Vagina (tissue), 2 donors: ENCODE measurements at regions not wholly inside any gene's neighbourhood (a gene's known extent, or its start where the extent isn't known, plus 50 kb on each side); places are given as distances from the start of the nearest gene placed in this dataset.

Source experiments
- DNase-seq, 2 donors: peaks; one replicate each; pipeline ENCODE4 v3.0.0-alpha.2; 2017; ENCODE audit errors: extremely low spot score in 2 of 2
- H3K27ac ChIP-seq: fragments of 200-600 bp; sonication (generic); one replicate; pipeline ENCODE4 v1.5.1; 2019
- H3K27me3 ChIP-seq: fragments of 200-600 bp; sonication (generic); one replicate; pipeline ENCODE4 v1.5.1; 2019
- H3K36me3 ChIP-seq, 2 donors: fragments of 200-600 bp; sonication (generic); one replicate each; pipeline ENCODE4 v1.5.1; 2017 to 2019
- H3K4me1 ChIP-seq: fragments of 200-600 bp; sonication (generic); one replicate; pipeline ENCODE4 v1.5.1; 2019
- H3K4me3 ChIP-seq, 2 donors: fragments of 200-600 bp; sonication (generic); 1 replicate in 1 of 2; 2 replicates in 1 of 2; pipeline ENCODE4 v1.5.1; 2016 to 2019
- H3K9me3 ChIP-seq: fragments of 200-600 bp; sonication (generic); one replicate; pipeline ENCODE4 v1.5.1; 2019
- POLR2A ChIP-seq, 2 donors: fragments of 450-650 bp; IDR thresholded peaks; one replicate each; pipeline ENCODE4 v1.6.1; 2017; ENCODE audit warnings: antibody characterized with exemption in 2 of 2, mild to moderate bottlenecking in 2 of 2, moderate library complexity in 2 of 2
- POLR2AphosphoS5 ChIP-seq, 2 donors: sonication (generic); formaldehyde crosslinking; IDR thresholded peaks; one replicate each; pipeline ENCODE4 v1.9.0; 2017; ENCODE audit warnings: antibody characterized with exemption in 2 of 2, mild to moderate bottlenecking in 2 of 2, low read depth in 1 of 2; ENCODE audit not compliant: insufficient read depth in 1 of 2
- intact Hi-C: fragments of 100-400 bp; cut with DNase I; formaldehyde crosslinking; loops from one replicate; pipeline ENCODE4 v1.15.1; 2023
- TF ChIP-seq, protein P1 (sequence below), 3 experiments: fragments of 450-650 bp in 2 of 3; fragments of 200-600 bp in 1 of 3; sonication (generic) in 1 of 3; IDR thresholded peaks; one replicate each; pipeline ENCODE4 v1.5.1; 2017 to 2019; ENCODE audit warnings: antibody characterized with exemption in 3 of 3, mild to moderate bottlenecking in 2 of 3, moderate library complexity in 2 of 3

DNA sequence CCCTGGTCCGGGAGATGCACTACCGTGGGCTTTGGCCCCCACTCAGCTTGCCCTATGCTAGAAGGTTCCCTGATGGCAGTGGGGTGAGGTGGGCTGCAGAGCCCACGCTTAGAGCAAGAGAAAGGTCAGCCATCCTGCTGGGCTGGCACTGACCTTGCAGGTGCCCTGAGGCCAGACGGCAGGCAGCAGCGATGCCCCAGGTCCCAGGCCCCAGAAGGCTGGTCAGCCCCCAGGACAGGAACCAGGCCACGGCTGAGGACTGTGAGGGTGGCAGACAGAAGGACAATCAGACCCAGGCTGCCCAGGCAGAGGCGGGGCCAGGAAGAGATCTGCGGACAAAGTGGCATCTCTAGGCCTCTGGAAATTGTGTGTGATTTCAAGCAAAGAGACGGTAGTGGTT, 231.7 kb downstream of the CTTN start:
- TF ChIP-seq POLR2A (IDR thresholded peaks at IDR 0.05) (no peak), POLR2AphosphoS5 (IDR thresholded peaks at IDR 0.05; ENCODE audit: insufficient read depth in 1 of 2, low read depth in 1 of 2) (no peak)
- TF ChIP-seq, protein P1, sequence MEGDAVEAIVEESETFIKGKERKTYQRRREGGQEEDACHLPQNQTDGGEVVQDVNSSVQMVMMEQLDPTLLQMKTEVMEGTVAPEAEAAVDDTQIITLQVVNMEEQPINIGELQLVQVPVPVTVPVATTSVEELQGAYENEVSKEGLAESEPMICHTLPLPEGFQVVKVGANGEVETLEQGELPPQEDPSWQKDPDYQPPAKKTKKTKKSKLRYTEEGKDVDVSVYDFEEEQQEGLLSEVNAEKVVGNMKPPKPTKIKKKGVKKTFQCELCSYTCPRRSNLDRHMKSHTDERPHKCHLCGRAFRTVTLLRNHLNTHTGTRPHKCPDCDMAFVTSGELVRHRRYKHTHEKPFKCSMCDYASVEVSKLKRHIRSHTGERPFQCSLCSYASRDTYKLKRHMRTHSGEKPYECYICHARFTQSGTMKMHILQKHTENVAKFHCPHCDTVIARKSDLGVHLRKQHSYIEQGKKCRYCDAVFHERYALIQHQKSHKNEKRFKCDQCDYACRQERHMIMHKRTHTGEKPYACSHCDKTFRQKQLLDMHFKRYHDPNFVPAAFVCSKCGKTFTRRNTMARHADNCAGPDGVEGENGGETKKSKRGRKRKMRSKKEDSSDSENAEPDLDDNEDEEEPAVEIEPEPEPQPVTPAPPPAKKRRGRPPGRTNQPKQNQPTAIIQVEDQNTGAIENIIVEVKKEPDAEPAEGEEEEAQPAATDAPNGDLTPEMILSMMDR (IDR thresholded peaks at IDR 0.05): no peak
- no peak for DNase-seq
- Histone ChIP-seq H3K36me3 (no peaks in the 10 kb centered on the region), H3K9me3 (no peaks in the 10 kb centered on the region), H3K27ac (no peak overlapping the region), H3K4me1 (peaks cover 8% of the 10 kb centered on the region), H3K4me3 (no peak overlapping the region), H3K27me3 (no peaks in the 10 kb centered on the region)
- intact Hi-C loops: no loop called here

DNA sequence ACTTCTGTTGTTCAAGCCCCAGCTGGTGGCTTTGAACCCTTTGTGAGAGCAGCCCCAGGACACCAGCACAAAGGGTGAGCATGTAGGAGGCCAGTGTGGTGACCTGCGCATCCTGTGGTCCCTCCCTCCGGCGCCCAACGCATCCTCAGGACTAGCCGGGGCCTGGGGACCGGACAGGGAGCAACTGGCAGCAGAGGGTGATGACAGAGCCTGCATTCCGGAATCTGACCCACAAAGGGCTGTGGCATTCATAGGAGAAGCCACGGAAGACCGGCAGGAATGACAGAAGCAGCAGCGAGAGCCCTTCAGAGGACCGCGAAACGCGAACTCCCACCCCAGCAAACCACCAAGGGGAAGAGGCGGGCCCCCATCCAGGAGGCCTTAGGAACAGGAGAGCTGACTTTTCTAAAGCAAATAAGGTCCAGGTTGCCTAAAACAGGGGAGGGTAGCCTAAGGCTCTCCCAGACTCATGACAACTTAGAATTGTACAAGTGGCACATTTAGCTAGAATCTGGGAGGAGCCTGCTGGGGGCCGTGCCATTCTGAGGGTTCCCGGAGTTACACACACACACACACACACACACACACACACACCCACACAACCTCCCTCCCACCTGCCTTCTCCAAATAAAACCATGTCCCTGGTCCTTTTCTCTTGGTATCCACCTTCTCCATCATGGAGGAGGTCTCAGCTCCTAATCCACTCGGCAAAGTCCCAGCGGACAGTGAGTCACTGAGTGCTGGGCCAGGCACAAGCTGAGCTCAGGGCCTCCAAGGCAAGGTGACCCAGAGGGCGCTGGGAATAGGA, 232.7 kb downstream of the CTTN start:
- Histone ChIP-seq H3K9me3 (no peaks in the 10 kb centered on the region), H3K4me1 (peaks cover 8% of the 10 kb centered on the region), H3K4me3 (no peak overlapping the region), H3K27ac (no peak overlapping the region), H3K36me3 (no peaks in the 10 kb centered on the region), H3K27me3 (no peaks in the 10 kb centered on the region)
- no peak for TF ChIP-seq POLR2A (IDR thresholded peaks at IDR 0.05)
- TF ChIP-seq POLR2AphosphoS5 (IDR thresholded peaks at IDR 0.05; ENCODE audit: insufficient read depth in 1 of 2, low read depth in 1 of 2): no peak
- TF ChIP-seq, protein P1 (IDR thresholded peaks at IDR 0.05): no peak
- no peak for DNase-seq
- intact Hi-C loops: no loop called here

GRCh38 chr11:70631624-70632047, 233.3 kb downstream of the CTTN start:
- no peak overlapping the region for H3K4me3 ChIP-seq
- H3K36me3 ChIP-seq: no peaks in the 10 kb centered on the region
- no peaks in the 10 kb centered on the region for H3K27me3 ChIP-seq
- intact Hi-C loops: no loop called here
- DNase-seq: no peak
- no peak overlapping the region for H3K27ac ChIP-seq
- H3K4me1 ChIP-seq: peaks cover 8% of the 10 kb centered on the region
- no peak for TF ChIP-seq POLR2AphosphoS5 (IDR thresholded peaks at IDR 0.05; ENCODE audit: insufficient read depth in 1 of 2, low read depth in 1 of 2)
- TF ChIP-seq, protein P1 (IDR thresholded peaks at IDR 0.05): no peak
- no peak for TF ChIP-seq POLR2A (IDR thresholded peaks at IDR 0.05)
- no peaks in the 10 kb centered on the region for H3K9me3 ChIP-seq

DNA sequence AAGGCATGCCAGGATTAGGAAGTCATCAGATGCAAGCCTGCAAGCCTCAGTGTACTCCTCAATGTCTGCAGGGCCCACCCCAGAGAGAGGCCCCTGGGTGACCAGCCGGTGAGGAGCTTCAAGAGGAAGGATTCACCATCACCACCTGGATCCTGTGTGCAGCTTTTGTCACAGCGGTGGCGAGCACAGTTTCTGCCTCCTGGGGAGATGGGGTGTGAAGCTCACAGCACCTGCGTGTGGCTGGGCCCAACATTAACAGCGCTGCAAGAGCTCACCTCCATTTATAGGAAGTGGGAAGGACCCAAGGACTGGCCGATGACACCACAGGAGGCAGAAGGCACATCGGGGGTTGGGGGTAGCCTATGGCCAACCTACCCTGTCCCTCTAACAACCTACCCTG, 235.3 kb downstream of the CTTN start:
- Histone ChIP-seq H3K4me3 (no peak overlapping the region), H3K9me3 (no peaks in the 10 kb centered on the region), H3K27ac (no peak overlapping the region), H3K27me3 (no peaks in the 10 kb centered on the region), H3K4me1 (peaks cover 5% of the 10 kb centered on the region), H3K36me3 (no peaks in the 10 kb centered on the region)
- no peak for TF ChIP-seq POLR2AphosphoS5 (IDR thresholded peaks at IDR 0.05; ENCODE audit: insufficient read depth in 1 of 2, low read depth in 1 of 2)
- TF ChIP-seq, protein P1 (IDR thresholded peaks at IDR 0.05): no peak
- TF ChIP-seq POLR2A (IDR thresholded peaks at IDR 0.05): no peak
- intact Hi-C loops: no loop called here
- DNase-seq: no peak

- H3K4me1 ChIP-seq: no peaks in the 10 kb centered on the region
- no peaks in the 10 kb centered on the region for H3K36me3 ChIP-seq
- no peak overlapping the region for H3K4me3 ChIP-seq
- intact Hi-C loops: no loop called here
- H3K27ac ChIP-seq: no peak overlapping the region
- no peaks in the 10 kb centered on the region for H3K27me3 ChIP-seq
- DNase-seq: no peak
- no peaks in the 10 kb centered on the region for H3K9me3 ChIP-seq
- TF ChIP-seq, protein P1 (IDR thresholded peaks at IDR 0.05): no peak
- TF ChIP-seq POLR2A (IDR thresholded peaks at IDR 0.05) (no peak), POLR2AphosphoS5 (IDR thresholded peaks at IDR 0.05; ENCODE audit: insufficient read depth in 1 of 2, low read depth in 1 of 2) (no peak)
Measured at GRCh38 chr11:70636659-70637058, 238.3 kb downstream of the CTTN start.
